Renal pelvis (tissue), 1 donor: ENCODE measurements at regions not wholly inside any gene's neighbourhood (a gene's known extent, or its start where the extent isn't known, plus 50 kb on each side); places are given as distances from the start of the nearest gene placed in this dataset.
"Not testable (repeated sequence)": the region's sequence is repeated elsewhere in the genome, so short reads cannot be mapped to it uniquely, and the experiment has no call there.

Experiments used
- DNase-seq: peaks from one replicate; pipeline ENCODE4 v3.0.0-alpha.2; 2013

- no peak for DNase-seq
These were observed 148.1 kb upstream of the RPRM start for GRCh38 chr2:153626676-153627075.

- DNase-seq: no peak
These were observed 156.9 kb upstream of the RPRM start for GRCh38 chr2:153635494-153635893.

GRCh38 chr2:153641046-153641445 is 162.5 kb upstream of the RPRM start:
- no peak for DNase-seq

- no peak for DNase-seq
These were observed 166.4 kb upstream of the RPRM start for GRCh38 chr2:153644955-153645354.

GRCh38 chr2:153645599-153645998 is 167.0 kb upstream of the RPRM start:
- DNase-seq: no peak

- no peak for DNase-seq
These were observed 179.1 kb upstream of the RPRM start for GRCh38 chr2:153657651-153658050.

- no peak for DNase-seq
These were observed 183.2 kb upstream of the RPRM start for GRCh38 chr2:153661801-153662200.

- no peak for DNase-seq
These were observed 184.8 kb upstream of the RPRM start for GRCh38 chr2:153663371-153663770.

- DNase-seq: not testable (repeated sequence)
These were observed 185.4 kb upstream of the RPRM start for GRCh38 chr2:153664009-153664408.

GRCh38 chr2:153667475-153667874 is 188.9 kb upstream of the RPRM start:
- no peak for DNase-seq

GRCh38 chr2:153668923-153669322 is 190.4 kb upstream of the RPRM start:
- no peak for DNase-seq

GRCh38 chr2:153710128-153710527 is 161.6 kb upstream of the GALNT13 start:
- no peak for DNase-seq

- no peak for DNase-seq
These were observed 156.4 kb upstream of the GALNT13 start for GRCh38 chr2:153715218-153715850.

- no peak for DNase-seq
These were observed 154.7 kb upstream of the GALNT13 start for GRCh38 chr2:153717060-153717459.

- no peak for DNase-seq
These were observed 132.3 kb upstream of the GALNT13 start for GRCh38 chr2:153739394-153739793.

- DNase-seq: no peak
These were observed 109.8 kb upstream of the GALNT13 start for GRCh38 chr2:153761936-153762335.

- no peak for DNase-seq
These were observed 105.3 kb upstream of the GALNT13 start for GRCh38 chr2:153766415-153766814.

- no peak for DNase-seq
These were observed 101.2 kb upstream of the GALNT13 start for GRCh38 chr2:153770359-153770991.

GRCh38 chr2:153780241-153780640 is 91.5 kb upstream of the GALNT13 start:
- no peak for DNase-seq

- DNase-seq: no peak
These were observed 85.7 kb upstream of the GALNT13 start for GRCh38 chr2:153786016-153786415.

- no peak for DNase-seq
These were observed 84.1 kb upstream of the GALNT13 start for GRCh38 chr2:153787612-153788011.

- DNase-seq: no peak
These were observed 69.1 kb upstream of the GALNT13 start for GRCh38 chr2:153802671-153803070.

- DNase-seq: no peak
These were observed 63.0 kb upstream of the GALNT13 start for GRCh38 chr2:153808679-153809078.

GRCh38 chr2:153811516-153811915 is 60.2 kb upstream of the GALNT13 start:
- no peak for DNase-seq
